Astrocyte (in vitro differentiated cells and primary cell): ENCODE measurements at regions not wholly inside any gene's neighbourhood (a gene's known extent, or its start where the extent isn't known, plus 50 kb on each side); places are given as distances from the start of the nearest gene placed in this dataset.

Experiments used
- DNase-seq: peaks from one replicate; pipeline ENCODE4 v3.0.0-alpha.2; 2010; ENCODE audit warnings: low read depth
- FAIRE-seq: peaks from 2 replicates; lab custom pipeline; 2011; peaks lifted over from hg19 to GRCh38; lab: Jason Lieb, UNC
- H2AFZ ChIP-seq: 2 replicates; pipeline ENCODE4 v1.6.0; 2012; ENCODE audit warnings: low read depth, low read length, inconsistent platforms
- H3K27ac ChIP-seq: 2 replicates; pipeline ENCODE4 v1.5.1; 2011; ENCODE audit warnings: low read depth, low read length, inconsistent platforms
- H3K27me3 ChIP-seq: 2 replicates; pipeline ENCODE4 v1.6.0; 2011; ENCODE audit warnings: low read length, inconsistent platforms; ENCODE audit not compliant: insufficient read depth
- H3K36me3 ChIP-seq: 2 replicates; pipeline ENCODE4 v1.5.1; 2011; ENCODE audit warnings: low read length, inconsistent platforms; ENCODE audit not compliant: insufficient read depth
- H3K4me1 ChIP-seq: 2 replicates; pipeline ENCODE4 v1.5.1; 2011; ENCODE audit warnings: low read length, inconsistent platforms; ENCODE audit not compliant: insufficient read depth
- H3K4me2 ChIP-seq: 2 replicates; pipeline ENCODE4 v1.6.0; 2012; ENCODE audit warnings: low read length, inconsistent platforms
- H3K4me3 ChIP-seq: 2 replicates; pipeline ENCODE4 v1.5.1; 2011; ENCODE audit warnings: low read depth, mild to moderate bottlenecking, low read length, inconsistent platforms; ENCODE audit not compliant: insufficient read depth
- H3K79me2 ChIP-seq: 2 replicates; pipeline ENCODE4 v1.6.0; 2012; ENCODE audit warnings: mild to moderate bottlenecking, low read length, inconsistent platforms; ENCODE audit not compliant: insufficient read depth
- H3K9ac ChIP-seq: 2 replicates; pipeline ENCODE4 v1.6.0; 2012; ENCODE audit warnings: mild to moderate bottlenecking, low read length, inconsistent platforms
- H3K9me3 ChIP-seq: 2 replicates; pipeline ENCODE4 v1.5.1; 2012; ENCODE audit warnings: low read depth, mild to moderate bottlenecking, low read length, inconsistent platforms; ENCODE audit not compliant: insufficient read depth
- H4K20me1 ChIP-seq: 2 replicates; pipeline ENCODE4 v1.6.0; 2012; ENCODE audit warnings: low read length, inconsistent platforms; ENCODE audit not compliant: insufficient read depth
- H3K27ac Mint-ChIP-seq: one replicate; pipeline ENCODE4 v1.8.0; 2021; ENCODE audit warnings: mild to moderate bottlenecking, mixed read lengths; ENCODE audit not compliant: unreplicated experiment
- H3K27me3 Mint-ChIP-seq: one replicate; pipeline ENCODE4 v1.8.0; 2021; ENCODE audit warnings: low read depth, mixed read lengths; ENCODE audit not compliant: unreplicated experiment
- H3K36me3 Mint-ChIP-seq: one replicate; pipeline ENCODE4 v1.8.0; 2021; ENCODE audit warnings: low read depth, mixed read lengths; ENCODE audit not compliant: unreplicated experiment
- H3K4me1 Mint-ChIP-seq: one replicate; pipeline ENCODE4 v1.8.0; 2021; ENCODE audit warnings: low read depth, mixed read lengths; ENCODE audit not compliant: unreplicated experiment
- H3K4me3 Mint-ChIP-seq: one replicate; pipeline ENCODE4 v1.8.0; 2021; ENCODE audit warnings: mild to moderate bottlenecking, moderate library complexity, mixed read lengths; ENCODE audit not compliant: unreplicated experiment
- H3K9me3 Mint-ChIP-seq: one replicate; pipeline ENCODE4 v1.8.0; 2021; ENCODE audit warnings: mild to moderate bottlenecking, mixed read lengths; ENCODE audit not compliant: unreplicated experiment
- CTCF ChIP-seq: IDR thresholded peaks from 2 replicates; pipeline ENCODE4 v1.5.1; 2011; ENCODE audit warnings: low read depth, mild to moderate bottlenecking, inconsistent platforms, low read length, moderate library complexity; ENCODE audit not compliant: insufficient read depth
- EZH2 ChIP-seq: IDR thresholded peaks from 2 replicates; pipeline ENCODE4 v1.6.1; 2012; ENCODE audit warnings: mild to moderate bottlenecking, low read length, inconsistent platforms; ENCODE audit not compliant: insufficient read depth

GRCh38 chr1:65064981-65065380, 83.0 kb upstream of the AK4 start:
- H3K4me3 ChIP-seq: no peak overlapping the region
- no peaks in the 10 kb centered on the region for H3K79me2 ChIP-seq

GRCh38 chr1:65065524-65066418, 82.2 kb upstream of the AK4 start:
- Mint-ChIP-seq H3K27ac (peak overlapping the region; percentile 21), H3K36me3 (no peaks in the 10 kb centered on the region), H3K4me1 (peaks cover 18% of the 10 kb centered on the region), H3K27me3 (no peaks in the 10 kb centered on the region), H3K4me3 (peak overlapping the region; percentile 87), H3K9me3 (no peaks in the 10 kb centered on the region)
- no peaks in the 10 kb centered on the region for H3K4me1 ChIP-seq
- DNase-seq (no peak), FAIRE-seq (no peak)
- H3K79me2 ChIP-seq: no peaks in the 10 kb centered on the region
- H3K4me2 ChIP-seq: peak overlapping the region; percentile 94
- H3K4me3 ChIP-seq: peak overlapping the region; percentile 83
- no peak overlapping the region for H3K27ac ChIP-seq
- H3K27me3 ChIP-seq: peaks cover 4% of the 10 kb centered on the region
- H3K36me3 ChIP-seq: no peaks in the 10 kb centered on the region
- no peaks in the 10 kb centered on the region for H3K9me3 ChIP-seq
- no peak for TF ChIP-seq EZH2
- no peak for TF ChIP-seq CTCF
- H3K9ac ChIP-seq: peak overlapping the region; percentile 88
- peak overlapping the region; percentile 16 for H2AFZ ChIP-seq
- no peaks in the 10 kb centered on the region for H4K20me1 ChIP-seq

More at GRCh38 chr1:65064981-65065380, 83.0 kb upstream of the AK4 start:
- Histone ChIP-seq H2AFZ (no peak overlapping the region), H3K36me3 (no peaks in the 10 kb centered on the region), H3K27me3 (peaks cover 4% of the 10 kb centered on the region), H3K9ac (no peak overlapping the region), H3K9me3 (no peaks in the 10 kb centered on the region), H4K20me1 (no peaks in the 10 kb centered on the region), H3K4me1 (no peaks in the 10 kb centered on the region), H3K4me2 (no peak overlapping the region), H3K27ac (no peak overlapping the region)
- FAIRE-seq: no peak
- H3K27ac Mint-ChIP-seq: no peak overlapping the region
- TF ChIP-seq EZH2 (no peak), CTCF (no peak)
- H3K36me3 Mint-ChIP-seq: no peaks in the 10 kb centered on the region
- peaks cover 18% of the 10 kb centered on the region for H3K4me1 Mint-ChIP-seq
- H3K9me3 Mint-ChIP-seq: no peaks in the 10 kb centered on the region
- H3K4me3 Mint-ChIP-seq: peak overlapping the region; percentile 87
- DNase-seq: no peak
- H3K27me3 Mint-ChIP-seq: no peaks in the 10 kb centered on the region

GRCh38 chr1:65066419-65066765, 81.6 kb upstream of the AK4 start:
- no peak for FAIRE-seq

More at GRCh38 chr1:65066419-65066765, 81.6 kb upstream of the AK4 start:
- Histone ChIP-seq H3K4me1 (no peaks in the 10 kb centered on the region), H2AFZ (peak overlapping the region; percentile 86), H3K36me3 (no peaks in the 10 kb centered on the region), H3K9me3 (no peaks in the 10 kb centered on the region), H3K79me2 (no peaks in the 10 kb centered on the region), H3K9ac (peak overlapping the region; percentile 88), H3K27ac (no peak overlapping the region), H3K4me3 (peak overlapping the region; percentile 83), H4K20me1 (no peaks in the 10 kb centered on the region), H3K27me3 (peaks cover 4% of the 10 kb centered on the region), H3K4me2 (peak overlapping the region; percentile 94)
- no peaks in the 10 kb centered on the region for H3K27me3 Mint-ChIP-seq
- TF ChIP-seq CTCF (no peak), EZH2 (no peak)
- H3K36me3 Mint-ChIP-seq: no peaks in the 10 kb centered on the region
- peaks cover 18% of the 10 kb centered on the region for H3K4me1 Mint-ChIP-seq
- H3K4me3 Mint-ChIP-seq: peak overlapping the region; percentile 87
- H3K9me3 Mint-ChIP-seq: no peaks in the 10 kb centered on the region
- no peak for DNase-seq
- peak overlapping the region; percentile 21 for H3K27ac Mint-ChIP-seq
